Right lobe of liver (tissue), 4 donors: ENCODE measurements at regions not wholly inside any gene's neighbourhood (a gene's known extent, or its start where the extent isn't known, plus 50 kb on each side); places are given as distances from the start of the nearest gene placed in this dataset.

Experiments used
- CTCF ChIP-seq, 4 donors: fragments of 200-600 bp in 3 of 4; fragments of 450-650 bp in 1 of 4; IDR thresholded peaks; one replicate each; pipeline versions ENCODE4 v1.5.1 to v1.8.0; 2016 to 2022; ENCODE audit warnings: antibody characterized with exemption in 4 of 4, mild to moderate bottlenecking in 2 of 4
- POLR2A ChIP-seq: fragments of 450-650 bp; IDR thresholded peaks from one replicate; pipeline ENCODE4 v1.6.1; 2017; ENCODE audit warnings: antibody characterized with exemption, mild to moderate bottlenecking
- donor health status: DM: no; HTN: no; CAD: no.
- donor health status: DM: no; HTN: no; CAD: no.
- donor health status: DM: no; HTN: yes; CAD: no.

GRCh38 chr9:109937861-109938453 is 158.0 kb downstream of the PALM2AKAP2 start:
- TF ChIP-seq CTCF (IDR thresholded peaks at IDR 0.05) (no peak), POLR2A (no peak)
